Hypothalamus (tissue), 51 donors: ENCODE measurements at regions not wholly inside any gene's neighbourhood (a gene's known extent, or its start where the extent isn't known, plus 50 kb on each side); places are given as distances from the start of the nearest gene placed in this dataset.

ENCODE experiments used
- DNase-seq, 51 donors: peaks; one replicate each; lab custom pipeline; 2025; lab: John Stamatoyannopoulos, UW

GRCh38 chr18:61141691-61142090 is 191.5 kb upstream of the CDH20 start:
- no peak for DNase-seq

- no peak for DNase-seq
Measured at GRCh38 chr18:61148322-61148721, 184.9 kb upstream of the CDH20 start.

- no peak for DNase-seq
Measured at GRCh38 chr18:61149786-61150185, 183.4 kb upstream of the CDH20 start.

GRCh38 chr18:61153571-61153970 is 179.7 kb upstream of the CDH20 start:
- DNase-seq, result no peak

- DNase-seq, result no peak
Measured at GRCh38 chr18:61154866-61155265, 178.4 kb upstream of the CDH20 start.

- no peak for DNase-seq
Measured at GRCh38 chr18:61155586-61155985, 177.6 kb upstream of the CDH20 start.

- DNase-seq, result no peak
Measured at GRCh38 chr18:61157451-61157850, 175.8 kb upstream of the CDH20 start.

- DNase-seq, result peak in 1 of 51 donors; percentile 6
Measured at GRCh38 chr18:61159246-61159645, 174.0 kb upstream of the CDH20 start.

- DNase-seq, result no peak
Measured at GRCh38 chr18:61164321-61164720, 168.9 kb upstream of the CDH20 start.

GRCh38 chr18:61167902-61168301 is 165.3 kb upstream of the CDH20 start:
- no peak for DNase-seq

GRCh38 chr18:61169386-61169785 is 163.8 kb upstream of the CDH20 start:
- DNase-seq, result no peak

GRCh38 chr18:61172624-61173023 is 160.6 kb upstream of the CDH20 start:
- no peak for DNase-seq

- DNase-seq, result no peak
Measured at GRCh38 chr18:61173554-61173953, 159.7 kb upstream of the CDH20 start.

GRCh38 chr18:61183798-61184197 is 149.4 kb upstream of the CDH20 start:
- no peak for DNase-seq

- no peak for DNase-seq
Measured at GRCh38 chr18:61187971-61188370, 145.3 kb upstream of the CDH20 start.

- no peak for DNase-seq
Measured at GRCh38 chr18:61189376-61189775, 143.9 kb upstream of the CDH20 start.

- DNase-seq, result no peak
Measured at GRCh38 chr18:61194726-61195125, 138.5 kb upstream of the CDH20 start.

- DNase-seq, result no peak
Measured at GRCh38 chr18:61196750-61197149, 136.5 kb upstream of the CDH20 start.

- no peak for DNase-seq
Measured at GRCh38 chr18:61198486-61198885, 134.7 kb upstream of the CDH20 start.

GRCh38 chr18:61199171-61199848 is 133.9 kb upstream of the CDH20 start:
- peak in 1 of 51 donors; percentile 1 for DNase-seq

- DNase-seq, result no peak
Measured at GRCh38 chr18:61201511-61201910, 131.7 kb upstream of the CDH20 start.

- DNase-seq, result no peak
Measured at GRCh38 chr18:61203151-61203550, 130.1 kb upstream of the CDH20 start.

- DNase-seq, result no peak
Measured at GRCh38 chr18:61209801-61210200, 123.4 kb upstream of the CDH20 start.
